A673 (cell line): ENCODE measurements at regions not wholly inside any gene's neighbourhood (a gene's known extent, or its start where the extent isn't known, plus 50 kb on each side); places are given as distances from the start of the nearest gene placed in this dataset.

Source experiments
- BruUV-seq: library from RNA; stranded (reverse); fragments of 400-500 nt; replicated peaks from 2 replicates; lab custom pipeline; 2021; lab: Mats Ljungman, UMichigan
- CTCF ChIA-PET: fragments of 300-600 bp; sonication (Branson Sonifier 250); formaldehyde crosslinking; loops from one replicate; lab custom pipeline; 2022; ENCODE audit warnings: antibody characterized with exemption; lab: Charles Lee
- POLR2A ChIA-PET: fragments of 300-600 bp; sonication (Branson Sonifier 250); formaldehyde crosslinking; loops from one replicate; lab custom pipeline; 2022; ENCODE audit warnings: antibody characterized with exemption; ENCODE audit not compliant: low non-redundant PET; lab: Charles Lee
- DNase-seq: peaks from one replicate; pipeline ENCODE4 v3.0.0-alpha.2; 2015; ENCODE audit warnings: low spot score
- H3K27ac ChIP-seq: fragments of 200-600 bp; sonication (generic); 2 replicates; pipeline ENCODE4 v1.5.1; 2016; ENCODE audit warnings: mixed run types, low read depth, mild to moderate bottlenecking, mixed read lengths, antibody characterized with exemption, low read length; ENCODE audit not compliant: poor library complexity, severe bottlenecking
- H3K27me3 ChIP-seq: fragments of 200-600 bp; sonication (generic); replicated peaks from 2 replicates; pipeline ENCODE4 v1.6.1; 2017; ENCODE audit warnings: mixed run types, low read depth, mild to moderate bottlenecking, mixed read lengths, antibody characterized with exemption, low read length; ENCODE audit not compliant: insufficient read depth, poor library complexity
- H3K36me3 ChIP-seq: fragments of 200-600 bp; sonication (generic); 2 replicates; pipeline ENCODE4 v1.6.1; 2016; ENCODE audit warnings: mixed run types, mild to moderate bottlenecking, mixed read lengths, antibody characterized with exemption, low read length; ENCODE audit not compliant: insufficient read depth, poor library complexity, severe bottlenecking
- H3K4me1 ChIP-seq: fragments of 200-600 bp; sonication (generic); 2 replicates; pipeline ENCODE4 v1.6.1; 2017; ENCODE audit warnings: mixed run types, mild to moderate bottlenecking, mixed read lengths, antibody characterized with exemption, low read length; ENCODE audit not compliant: insufficient read depth, poor library complexity, severe bottlenecking
- H3K4me3 ChIP-seq: fragments of 200-600 bp; sonication (generic); 2 replicates; pipeline ENCODE4 v1.5.1; 2016; ENCODE audit warnings: low read depth, mixed run types, mild to moderate bottlenecking, mixed read lengths, low read length; ENCODE audit not compliant: poor library complexity, severe bottlenecking
- H3K9me3 ChIP-seq: fragments of 200-600 bp; sonication (generic); 2 replicates; pipeline ENCODE4 v1.6.1; 2016; ENCODE audit warnings: mixed run types, low read depth, mild to moderate bottlenecking, mixed read lengths, antibody characterized with exemption, low read length; ENCODE audit not compliant: poor library complexity, severe bottlenecking
- EZH2 ChIP-seq: fragments of 200-600 bp; sonication (generic); IDR thresholded peaks from 2 replicates; pipeline ENCODE4 v1.6.1; 2017; ENCODE audit warnings: borderline replicate concordance, low read depth, mild to moderate bottlenecking, mixed read lengths, antibody characterized with exemption, low read length; ENCODE audit not compliant: poor library complexity, severe bottlenecking
- intact Hi-C: fragments of 100-400 bp; cut with micrococcal nuclease; formaldehyde crosslinking; loops from one replicate; pipeline ENCODE4 v1.10.0; 2022; ENCODE audit not compliant: unreplicated experiment
- TF ChIP-seq, protein P1 (sequence below): fragments of 300-800, 200-600 bp; sonication (generic); conservative IDR thresholded peaks from 2 replicates; pipeline ENCODE4 v1.5.1; 2017; ENCODE audit warnings: low read depth, mild to moderate bottlenecking, antibody characterized with exemption, low read length, moderate library complexity, mixed read lengths

DNA sequence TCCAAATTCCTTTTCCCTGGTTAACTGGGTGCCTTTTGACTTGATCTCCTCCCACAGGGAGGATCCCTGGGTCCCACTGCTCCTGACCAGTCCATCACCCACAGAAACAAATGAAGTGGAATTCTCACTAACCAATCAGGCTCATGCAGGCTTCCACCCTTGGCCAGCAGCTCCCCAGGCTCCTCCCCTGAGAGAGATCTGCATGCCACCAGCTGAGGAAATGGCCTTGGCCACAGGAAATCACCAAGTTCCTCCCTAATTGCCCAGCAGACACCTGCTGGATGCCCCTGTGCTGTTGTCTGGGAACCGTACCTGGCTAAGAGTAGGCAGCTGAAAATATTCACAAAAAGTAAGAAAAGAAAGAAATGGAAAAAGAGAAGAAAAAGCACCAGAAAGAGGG is 207.4 kb downstream of the NCK2 start:
- Histone ChIP-seq H3K27ac (no peak overlapping the region), H3K27me3 (peaks cover 12% of the 10 kb centered on the region), H3K9me3 (no peaks in the 10 kb centered on the region), H3K36me3 (no peaks in the 10 kb centered on the region), H3K4me1 (peaks cover 23% of the 10 kb centered on the region), H3K4me3 (no peak overlapping the region)
- BruUV-seq, result no TSS peak
- ChIA-PET POLR2A (no interaction called here), CTCF (no interaction called here)
- no peak for TF ChIP-seq EZH2
- TF ChIP-seq, protein P1, sequence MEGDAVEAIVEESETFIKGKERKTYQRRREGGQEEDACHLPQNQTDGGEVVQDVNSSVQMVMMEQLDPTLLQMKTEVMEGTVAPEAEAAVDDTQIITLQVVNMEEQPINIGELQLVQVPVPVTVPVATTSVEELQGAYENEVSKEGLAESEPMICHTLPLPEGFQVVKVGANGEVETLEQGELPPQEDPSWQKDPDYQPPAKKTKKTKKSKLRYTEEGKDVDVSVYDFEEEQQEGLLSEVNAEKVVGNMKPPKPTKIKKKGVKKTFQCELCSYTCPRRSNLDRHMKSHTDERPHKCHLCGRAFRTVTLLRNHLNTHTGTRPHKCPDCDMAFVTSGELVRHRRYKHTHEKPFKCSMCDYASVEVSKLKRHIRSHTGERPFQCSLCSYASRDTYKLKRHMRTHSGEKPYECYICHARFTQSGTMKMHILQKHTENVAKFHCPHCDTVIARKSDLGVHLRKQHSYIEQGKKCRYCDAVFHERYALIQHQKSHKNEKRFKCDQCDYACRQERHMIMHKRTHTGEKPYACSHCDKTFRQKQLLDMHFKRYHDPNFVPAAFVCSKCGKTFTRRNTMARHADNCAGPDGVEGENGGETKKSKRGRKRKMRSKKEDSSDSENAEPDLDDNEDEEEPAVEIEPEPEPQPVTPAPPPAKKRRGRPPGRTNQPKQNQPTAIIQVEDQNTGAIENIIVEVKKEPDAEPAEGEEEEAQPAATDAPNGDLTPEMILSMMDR, result no peak
- DNase-seq, result no peak
- intact Hi-C loops, result no loop called here

DNA sequence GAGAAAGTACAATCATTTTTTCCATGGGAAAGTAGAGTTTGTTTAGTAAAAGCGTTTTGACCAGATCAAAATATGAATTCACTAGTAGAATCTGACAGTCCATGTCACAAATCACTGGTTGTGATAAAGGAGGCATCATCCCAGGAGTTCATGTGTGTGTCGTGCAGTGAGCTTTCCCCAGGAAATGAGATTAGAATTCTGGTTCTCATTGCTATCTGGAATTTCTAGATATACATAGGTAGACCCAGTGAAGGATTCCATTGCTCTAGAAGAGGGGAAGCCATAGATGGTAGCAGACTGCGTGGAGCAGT is 206.6 kb downstream of the NCK2 start:
- Histone ChIP-seq H3K4me1 (peaks cover 23% of the 10 kb centered on the region), H3K36me3 (no peaks in the 10 kb centered on the region), H3K27me3 (peaks cover 8% of the 10 kb centered on the region), H3K27ac (no peak overlapping the region), H3K4me3 (no peak overlapping the region), H3K9me3 (no peaks in the 10 kb centered on the region)
- ChIA-PET CTCF (no interaction called here), POLR2A (no interaction called here)
- BruUV-seq, result no TSS peak
- intact Hi-C loops, result no loop called here
- no peak for DNase-seq
- TF ChIP-seq, protein P1, result no peak
- TF ChIP-seq EZH2, result no peak

DNA sequence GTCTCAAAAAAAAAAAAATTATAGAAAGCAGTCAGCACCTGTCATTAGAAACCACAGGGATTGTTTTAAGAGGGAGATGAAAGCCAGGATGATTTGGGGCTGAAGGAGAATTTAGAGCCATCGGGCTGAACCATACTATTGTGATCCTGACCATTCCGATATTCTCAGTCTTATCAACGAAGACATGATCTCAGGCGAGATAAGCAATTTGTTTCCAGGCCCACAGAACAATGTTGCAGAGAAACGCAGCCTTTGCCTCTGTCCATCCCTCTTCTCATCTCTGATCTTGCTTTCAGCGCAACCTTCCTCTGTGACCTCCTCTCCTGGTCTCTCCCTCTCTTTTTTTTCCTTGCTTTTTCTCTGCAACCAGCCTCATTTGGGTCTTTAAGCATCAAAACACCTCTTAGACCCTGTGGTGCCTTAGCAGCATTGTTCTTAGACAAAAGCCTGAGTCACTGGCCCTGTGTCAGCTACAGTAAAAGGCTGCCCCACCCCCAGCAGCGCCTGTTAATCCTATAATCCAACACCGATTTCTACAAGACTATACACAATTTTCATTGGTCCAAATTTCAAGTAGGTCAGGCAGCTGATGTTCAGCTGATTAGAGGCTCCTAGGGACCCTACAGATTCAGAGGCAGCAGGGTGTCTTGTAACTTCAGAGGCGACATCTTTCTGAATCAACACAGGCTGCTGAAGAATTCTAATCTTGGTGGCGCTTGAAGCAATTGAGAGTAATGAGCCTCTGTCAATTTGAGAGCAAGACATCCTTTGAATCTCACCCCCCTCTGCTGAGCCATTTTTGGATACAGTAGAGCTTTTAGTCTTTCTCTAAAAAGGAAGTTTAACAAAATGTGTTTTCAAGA is 206.0 kb downstream of the NCK2 start:
- DNase-seq, result peak; percentile 91
- intact Hi-C loops, result no loop called here
- ChIA-PET CTCF (interaction anchor here (0.6 kb wide), 1 partner anchor 107 kb away, joined by 3 read pairs; no protein-coding TSS in a partner anchor), POLR2A (no interaction called here)
- Histone ChIP-seq H3K36me3 (no peaks in the 10 kb centered on the region), H3K4me3 (no peak overlapping the region), H3K9me3 (no peaks in the 10 kb centered on the region), H3K27me3 (peaks cover 2% of the 10 kb centered on the region), H3K27ac (no peak overlapping the region), H3K4me1 (peaks cover 23% of the 10 kb centered on the region)
- TF ChIP-seq, protein P1, result no peak
- TF ChIP-seq EZH2, result no peak
- TSS peak; percentile 76 for BruUV-seq
